B cell (primary cell): ENCODE measurements at regions not wholly inside any gene's neighbourhood (a gene's known extent, or its start where the extent isn't known, plus 50 kb on each side); places are given as distances from the start of the nearest gene placed in this dataset.

Experiments
- ATAC-seq: fragments of 200-7000 bp; cut with Tn5 transposase; one replicate; pipeline ENCODE4 v1.10.0; 2021; ENCODE audit warnings: low read depth, mild to moderate bottlenecking, moderate number of reproducible peaks, moderate library complexity
- CTCF ChIA-PET: fragments of 350-600 bp; sonication (Branson Sonifier 250); formaldehyde crosslinking; loops from one replicate; lab custom pipeline; 2021; ENCODE audit warnings: antibody characterized with exemption, inconsistent platforms; lab: Charles Lee
- POLR2A ChIA-PET: fragments of 350-600 bp; sonication (Branson Sonifier 250); formaldehyde crosslinking; loops from one replicate; lab custom pipeline; 2021; ENCODE audit warnings: antibody characterized with exemption; lab: Charles Lee
- DNase-seq: peaks from one replicate; pipeline ENCODE4 v3.0.0; 2013
- H2AFZ ChIP-seq: 2 replicates; pipeline ENCODE4 v1.6.1; 2012; ENCODE audit warnings: mild to moderate bottlenecking, low read depth, low read length; ENCODE audit not compliant: insufficient read depth, poor library complexity, severe bottlenecking
- H3K27ac ChIP-seq, 2 donors: 1 replicate in 1 of 2; 2 replicates in 1 of 2; pipeline ENCODE4 v1.5.1; 2012 to 2013; ENCODE audit warnings: low read length in 2 of 2, mild to moderate bottlenecking in 2 of 2, moderate library complexity in 1 of 2
- H3K27me3 ChIP-seq, 4 experiments: fragments of 200-600 bp in 1 of 4; sonication (generic) in 1 of 4; replicated peaks in 1 of 4; 1 replicate in 2 of 4; 2 replicates in 2 of 4; pipeline versions ENCODE4 v1.6.1 to v1.7.0; 2013 to 2016; ENCODE audit warnings: low read length in 3 of 4, mild to moderate bottlenecking in 2 of 4, mixed read lengths in 1 of 4, moderate library complexity in 1 of 4; ENCODE audit not compliant: insufficient read depth in 4 of 4, control insufficient read depth in 3 of 4; ENCODE audit errors: control extremely low read depth in 1 of 4
- H3K36me3 ChIP-seq, 2 experiments: replicated peaks in 1 of 2; 1 replicate in 1 of 2; 2 replicates in 1 of 2; pipeline versions ENCODE4 v1.6.1 to v1.7.1; 2013; ENCODE audit warnings: low read length in 1 of 2; ENCODE audit not compliant: insufficient read depth in 2 of 2, control insufficient read depth in 1 of 2; ENCODE audit errors: control extremely low read depth in 1 of 2, extremely low read depth in 1 of 2
- H3K4me1 ChIP-seq, 2 donors: fragments of 200-600 bp in 1 of 2; sonication (generic) in 1 of 2; 1 replicate in 1 of 2; 2 replicates in 1 of 2; pipeline versions ENCODE4 v1.5.1 to v1.6.1; 2013 to 2017; ENCODE audit warnings: low read length in 2 of 2; ENCODE audit not compliant: control insufficient read depth in 2 of 2, insufficient read depth in 2 of 2
- H3K4me2 ChIP-seq: replicated peaks from 2 replicates; pipeline ENCODE3; 2012; ENCODE audit warnings: mild to moderate bottlenecking, low read depth, low read length; ENCODE audit not compliant: poor library complexity, severe bottlenecking
- H3K4me3 ChIP-seq, 5 experiments: fragments of 200-600 bp in 1 of 5; sonication (generic) in 1 of 5; 1 replicate in 3 of 5; 2 replicates in 2 of 5; pipeline versions ENCODE4 v1.5.1 to v1.7.0; 2011 to 2016; ENCODE audit warnings: low read length in 4 of 5, mild to moderate bottlenecking in 4 of 5, low read depth in 2 of 5, control low read depth in 1 of 5, moderate library complexity in 1 of 5; ENCODE audit not compliant: insufficient read depth in 1 of 5; ENCODE audit errors: control extremely low read depth in 1 of 5, extremely low read depth in 1 of 5
- H3K79me2 ChIP-seq: fragments of 200-600 bp; sonication (generic); one replicate; pipeline ENCODE4 v1.6.0; 2016; ENCODE audit warnings: low read length; ENCODE audit not compliant: control insufficient read depth, insufficient read depth
- H3K9ac ChIP-seq: fragments of 200-600 bp; sonication (generic); 2 replicates; pipeline ENCODE4 v1.6.1; 2017; ENCODE audit warnings: mild to moderate bottlenecking, low read length, moderate library complexity
- H3K9me3 ChIP-seq, 3 donors: one replicate each; pipeline versions ENCODE4 v1.6.1 to v1.7.1; 2013; ENCODE audit warnings: low read length in 2 of 3; ENCODE audit not compliant: control insufficient read depth in 2 of 3, insufficient read depth in 1 of 3; ENCODE audit errors: control extremely low read depth in 1 of 3
- H4K20me1 ChIP-seq: 2 replicates; pipeline ENCODE4 v1.6.0; 2012; ENCODE audit warnings: mild to moderate bottlenecking, low read length; ENCODE audit not compliant: insufficient read depth, control insufficient read depth, poor library complexity, severe bottlenecking
- H3K27ac Mint-ChIP-seq: one replicate; pipeline ENCODE4 v1.8.0; 2021; ENCODE audit warnings: mixed read lengths
- H3K27me3 Mint-ChIP-seq: one replicate; pipeline ENCODE4 v1.8.0; 2021; ENCODE audit warnings: mixed read lengths
- H3K4me1 Mint-ChIP-seq: one replicate; pipeline ENCODE4 v1.8.0; 2021; ENCODE audit warnings: mixed read lengths
- H3K4me3 Mint-ChIP-seq: one replicate; pipeline ENCODE4 v1.8.0; 2021; ENCODE audit warnings: mixed read lengths
- H3K9me3 Mint-ChIP-seq: one replicate; pipeline ENCODE4 v1.8.0; 2022; ENCODE audit warnings: mixed read lengths; ENCODE audit not compliant: insufficient read depth
- CTCF ChIP-seq: fragments of 200-600 bp; IDR thresholded peaks from one replicate; pipeline ENCODE4 v1.8.0; 2022; ENCODE audit warnings: antibody characterized with exemption, mild to moderate bottlenecking
- EZH2 ChIP-seq: IDR thresholded peaks from 2 replicates; pipeline ENCODE4 v1.6.1; 2012; ENCODE audit warnings: borderline replicate concordance, low read depth, mild to moderate bottlenecking, moderate library complexity, low read length; ENCODE audit not compliant: insufficient read depth, poor library complexity, severe bottlenecking
- WGBS: methylation state at CpG from one replicate; pipeline ENCODE4 v1.1.5; 2013; ENCODE audit warnings: missing lambda C conversion rate; ENCODE audit not compliant: insufficient coverage; 5-methylcytosine and 5-hydroxymethylcytosine counted together
- intact Hi-C: fragments of 100-400 bp; cut with micrococcal nuclease; formaldehyde crosslinking; loops from one replicate; pipeline ENCODE4 v1.10.0; 2022

- intact Hi-C loops, result no loop called here
- no peak overlapping the region for H2AFZ ChIP-seq
- H3K4me3 Mint-ChIP-seq, result no peak overlapping the region
- H3K9ac ChIP-seq, result no peak overlapping the region
- 85% methylated on average over 2 of the region's 4 CpGs for WGBS
- ATAC-seq (no peak), DNase-seq (no peak)
- H3K27me3 ChIP-seq, result no peaks in the 10 kb centered on the region
- no peak overlapping the region for H3K4me2 ChIP-seq
- H3K27me3 Mint-ChIP-seq, result peaks cover 15% of the 10 kb centered on the region
- H3K4me1 Mint-ChIP-seq, result no peaks in the 10 kb centered on the region
- no peaks in the 10 kb centered on the region for H3K9me3 ChIP-seq
- no peak overlapping the region for H3K27ac ChIP-seq
- CTCF ChIA-PET, result no interaction called here
- TF ChIP-seq CTCF (no peak), EZH2 (no peak)
- H3K79me2 ChIP-seq, result no peaks in the 10 kb centered on the region
- H4K20me1 ChIP-seq, result no peaks in the 10 kb centered on the region
- POLR2A ChIA-PET, result no interaction called here
- no peaks in the 10 kb centered on the region for H3K9me3 Mint-ChIP-seq
- no peaks in the 10 kb centered on the region for H3K36me3 ChIP-seq
- no peaks in the 10 kb centered on the region for H3K4me1 ChIP-seq
- H3K4me3 ChIP-seq, result no peak overlapping the region
- no peak overlapping the region for H3K27ac Mint-ChIP-seq
Measured at GRCh38 chr5:88389338-88390095, 120.9 kb upstream of the TMEM161B start.

DNA sequence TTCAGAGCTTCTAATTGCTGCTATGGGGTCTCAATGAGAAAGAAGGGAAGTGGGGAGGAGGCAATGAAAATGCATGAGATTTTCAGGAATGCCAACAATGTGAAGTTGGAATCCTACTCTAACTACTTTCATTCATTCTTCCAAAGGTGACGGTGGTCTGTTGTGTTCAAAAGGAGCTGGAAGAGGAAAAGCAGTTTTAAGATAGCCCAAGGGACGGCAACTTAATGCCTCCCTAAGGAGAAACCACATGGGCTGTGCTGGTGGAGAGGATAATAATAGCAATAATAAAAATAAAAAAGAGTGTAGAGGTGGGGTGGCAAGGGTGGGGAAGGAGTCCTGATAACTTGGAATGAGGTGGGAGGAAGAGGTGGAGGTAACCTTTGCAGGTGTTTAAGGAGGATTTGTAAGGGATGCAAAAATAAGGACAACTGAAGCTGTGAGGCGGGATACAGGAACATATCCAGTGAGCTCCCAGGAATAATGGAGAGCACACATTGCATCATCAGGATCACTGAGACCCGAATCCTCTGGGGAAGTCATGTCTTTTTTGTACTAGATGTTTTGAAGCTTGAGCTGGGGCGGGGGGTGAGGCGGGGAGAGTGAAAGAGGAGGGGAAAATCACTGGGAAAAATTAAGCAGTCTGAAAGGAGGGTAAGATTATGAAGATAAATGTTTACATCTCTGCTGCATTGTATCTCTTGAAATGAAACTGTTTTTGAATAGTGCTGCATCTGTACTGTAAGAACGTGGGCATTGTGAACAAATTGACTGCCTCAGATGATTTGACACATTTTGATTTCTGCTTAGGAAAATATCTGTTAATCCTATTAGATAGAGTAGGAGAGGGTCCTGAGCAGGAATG, 120.1 kb upstream of the TMEM161B start:
- H3K9me3 Mint-ChIP-seq, result no peaks in the 10 kb centered on the region
- H3K4me1 ChIP-seq, result no peaks in the 10 kb centered on the region
- no peak overlapping the region for H3K27ac ChIP-seq
- no peaks in the 10 kb centered on the region for H3K27me3 ChIP-seq
- no peaks in the 10 kb centered on the region for H3K4me1 Mint-ChIP-seq
- H4K20me1 ChIP-seq, result no peaks in the 10 kb centered on the region
- H3K4me3 Mint-ChIP-seq, result no peak overlapping the region
- no peaks in the 10 kb centered on the region for H3K36me3 ChIP-seq
- H3K4me3 ChIP-seq, result no peak overlapping the region
- H3K4me2 ChIP-seq, result no peak overlapping the region
- H3K79me2 ChIP-seq, result no peaks in the 10 kb centered on the region
- H2AFZ ChIP-seq, result no peak overlapping the region
- TF ChIP-seq CTCF (no peak), EZH2 (no peak)
- no peaks in the 10 kb centered on the region for H3K9me3 ChIP-seq
- intact Hi-C loops, result no loop called here
- DNase-seq (no peak), ATAC-seq (no peak)
- peaks cover 15% of the 10 kb centered on the region for H3K27me3 Mint-ChIP-seq
- no peak overlapping the region for H3K9ac ChIP-seq
- ChIA-PET POLR2A (no interaction called here), CTCF (no interaction called here)
- WGBS, result 91% methylated on average over 5 of the region's 7 CpGs
- no peak overlapping the region for H3K27ac Mint-ChIP-seq
